K562 (cell line): ENCODE measurements at regions not wholly inside any gene's neighbourhood (a gene's known extent, or its start where the extent isn't known, plus 50 kb on each side); places are given as distances from the start of the nearest gene placed in this dataset.
A peak's percentile ranks its signal among the peaks of the same experiment; 100 is the strongest.
"Not testable (repeated sequence)": the region's sequence is repeated elsewhere in the genome, so short reads cannot be mapped to it uniquely, and the experiment has no call there.

ENCODE experiments used
- ATAC-seq: fragments of 200-7000 bp; cut with Tn5 transposase; 3 replicates; pipeline ENCODE4 v1.9.1; 2020; ENCODE audit warnings: moderate library complexity
- BruUV-seq: library from RNA; stranded (reverse); fragments of 400-500 nt; replicated peaks from 2 replicates; lab custom pipeline; 2021; lab: Mats Ljungman, UMichigan
- CTCF ChIA-PET: fragments of 300-600 bp; formaldehyde crosslinking; extraction: SDS; loops from one replicate; lab custom pipeline; 2021; ENCODE audit warnings: low intra/inter-chr PET ratio; lab: Yijun Ruan, JAX
- POLR2A ChIA-PET: fragments of 300-600, 350-650 bp; sonication (Branson Sonifier 250); formaldehyde crosslinking; extraction: SDS; loops from one replicate; lab custom pipeline; 2021; ENCODE audit warnings: antibody characterized with exemption, inconsistent platforms; lab: Yijun Ruan, JAX
- DNase-seq, 4 experiments: peaks; one replicate each; pipeline versions ENCODE4 v3.0.0 to v3.0.0-alpha.2; 2011 to 2018; ENCODE audit warnings: low spot score in 3 of 4, mixed read lengths in 3 of 4; ENCODE audit errors: extremely low read depth in 1 of 4
- FAIRE-seq: peaks from 2 replicates; lab custom pipeline; 2011; peaks lifted over from hg19 to GRCh38; lab: Jason Lieb, UNC
- H2AFZ ChIP-seq: 2 replicates; pipeline ENCODE4 v1.6.0; 2011; ENCODE audit warnings: low read depth, low read length, control low read depth, inconsistent platforms
- H3K27ac ChIP-seq: fragments of 200-600 bp; 3 replicates; pipeline ENCODE4 v1.8.0; 2011; ENCODE audit warnings: low read depth, mild to moderate bottlenecking, control low read depth, inconsistent platforms, low read length, moderate library complexity, mixed read lengths; ENCODE audit errors: extremely low read depth
- H3K27me3 ChIP-seq, 2 experiments: fragments of 300-600 bp in 1 of 2; 2 replicates in 1 of 2; 3 replicates in 1 of 2; pipeline versions ENCODE4 v1.6.0 to v1.8.0; 2011; ENCODE audit warnings: inconsistent platforms in 2 of 2, low read length in 2 of 2, mild to moderate bottlenecking in 1 of 2, mixed read lengths in 1 of 2, moderate library complexity in 1 of 2; ENCODE audit not compliant: control insufficient read depth in 2 of 2, insufficient read depth in 2 of 2
- H3K36me3 ChIP-seq: fragments of 300-600 bp; 3 replicates; pipeline ENCODE4 v1.8.0; 2011; ENCODE audit warnings: mild to moderate bottlenecking, low read length, inconsistent platforms; ENCODE audit not compliant: control insufficient read depth, insufficient read depth
- H3K4me1 ChIP-seq, 2 experiments: fragments of 200-600 bp in 1 of 2; replicated peaks in 1 of 2; 2 replicates in 1 of 2; 3 replicates in 1 of 2; pipeline versions ENCODE4 v1.5.1 to v1.8.0; 2011; ENCODE audit warnings: inconsistent platforms in 2 of 2, low read length in 2 of 2, mild to moderate bottlenecking in 1 of 2, mixed read lengths in 1 of 2, moderate library complexity in 1 of 2; ENCODE audit not compliant: control insufficient read depth in 2 of 2, insufficient read depth in 2 of 2
- H3K4me2 ChIP-seq: 2 replicates; pipeline ENCODE4 v1.6.1; 2011; ENCODE audit warnings: low read length, control low read depth, inconsistent platforms, mixed read lengths; ENCODE audit not compliant: insufficient read depth
- H3K4me3 ChIP-seq: fragments of 200-600 bp; sonication (generic), shearing (Covaris generic); 2 replicates; pipeline ENCODE4 v1.5.1; 2016; ENCODE audit warnings: control low read depth, inconsistent platforms
- H3K79me2 ChIP-seq: fragments of 200-600 bp; 3 replicates; pipeline ENCODE4 v1.8.0; 2011; ENCODE audit warnings: low read length, inconsistent platforms; ENCODE audit not compliant: control insufficient read depth, insufficient read depth
- H3K9ac ChIP-seq, 2 experiments: 2 replicates each; pipeline versions ENCODE4 v1.6.0 to v1.6.1; 2011; ENCODE audit warnings: low read depth in 2 of 2, low read length in 2 of 2, control low read depth in 1 of 2, inconsistent platforms in 1 of 2, mild to moderate bottlenecking in 1 of 2, mixed read lengths in 1 of 2; ENCODE audit not compliant: insufficient read depth in 1 of 2
- H3K9me1 ChIP-seq: one replicate; pipeline ENCODE4 v1.6.0; 2011; ENCODE audit warnings: inconsistent platforms, mild to moderate bottlenecking, low read length, moderate library complexity; ENCODE audit not compliant: control insufficient read depth, insufficient read depth
- H3K9me3 ChIP-seq: replicated peaks from 2 replicates; pipeline ENCODE4 v1.5.1; 2011; ENCODE audit warnings: low read depth, low read length, inconsistent platforms; ENCODE audit not compliant: control insufficient read depth, insufficient read depth
- H4K20me1 ChIP-seq: replicated peaks from 2 replicates; pipeline ENCODE4 v1.6.1; 2011; ENCODE audit warnings: low read length, inconsistent platforms, mixed read lengths; ENCODE audit not compliant: control insufficient read depth, insufficient read depth
- BRF1 ChIP-seq: IDR thresholded peaks from 3 replicates; pipeline ENCODE4 v1.6.1; 2011; ENCODE audit warnings: borderline replicate concordance, mild to moderate bottlenecking; ENCODE audit not compliant: insufficient read length; ENCODE audit errors: extremely low read depth
- CBX2 ChIP-seq: fragments of 200-600 bp; sonication (generic); IDR thresholded peaks from one replicate; pipeline ENCODE4 v1.6.1; 2012; ENCODE audit warnings: mild to moderate bottlenecking, low read length, inconsistent platforms; ENCODE audit not compliant: insufficient read depth, poor library complexity, severe bottlenecking
- EHMT2 ChIP-seq: fragments of 450-650 bp; IDR thresholded peaks from 2 replicates; pipeline ENCODE4 v1.6.1; 2018; ENCODE audit warnings: antibody characterized with exemption
- FOXP4 ChIP-seq: sonication (generic); formaldehyde crosslinking; IDR thresholded peaks from 2 replicates; pipeline ENCODE4 v1.8.0; 2022; ENCODE audit warnings: mild to moderate bottlenecking, missing genetic modification reagents, borderline replicate concordance
- NRF1 ChIP-seq, 2 experiments: fragments of 450-650 bp; IDR thresholded peaks in 1 of 2; conservative IDR thresholded peaks in 1 of 2; 2 replicates each; pipeline ENCODE4 v1.6.1; 2014; ENCODE audit warnings: mild to moderate bottlenecking in 2 of 2
- RBM39 ChIP-seq: fragments of 200-400 bp; formaldehyde crosslinking; optimal IDR thresholded peaks from 2 replicates; pipeline ENCODE3; 2018; ENCODE audit warnings: low read depth, low read length
- TAL1 ChIP-seq: fragments of 450-650 bp; IDR thresholded peaks from 2 replicates; pipeline ENCODE4 v1.6.1; 2016; ENCODE audit warnings: mild to moderate bottlenecking
- WGBS: fragments of 100-300 bp; shearing (Covaris generic); methylation state at CpG from one replicate; pipeline ENCODE4 v1.1.6; 2016; ENCODE audit warnings: low coverage, mixed read lengths; ENCODE audit not compliant: insufficient coverage; ENCODE audit errors: missing lambda C conversion rate; 5-methylcytosine and 5-hydroxymethylcytosine counted together
- in situ Hi-C: fragments of 300-500 bp; cut with MboI; formaldehyde crosslinking; loops from 4 replicates; pipeline ENCODE4 v1.15.0; 2018; ENCODE audit warnings: inconsistent platforms, mixed read lengths
- intact Hi-C: fragments of 100-400 bp; cut with micrococcal nuclease; formaldehyde crosslinking; loops from 2 replicates; pipeline ENCODE4 v1.14.2; 2022

- TF ChIP-seq NRF1 (conservative IDR thresholded peaks at IDR 0.05 in 1 of 2, IDR thresholded peaks at IDR 0.05 in 1 of 2) = no peak
- no peak for TF ChIP-seq EHMT2
- no peak for TF ChIP-seq CBX2
- no peak for TF ChIP-seq FOXP4
- TF ChIP-seq TAL1 = peak; percentile 48; the same call in 1 of the 2 replicates
- TF ChIP-seq RBM39 = no peak
- no peak for TF ChIP-seq BRF1
These were observed 231.4 kb downstream of the CWH43 start (continued) for GRCh38 chr4:49217492-49217891.

GRCh38 chr4:49218094-49218493 lies 232.0 kb downstream of the CWH43 start:
- BruUV-seq, POLR2A ChIA-PET: not testable (repeated sequence)

GRCh38 chr4:49218931-49219330 lies 232.9 kb downstream of the CWH43 start:
- H3K9me1 ChIP-seq, H3K4me2 ChIP-seq, FAIRE-seq, intact Hi-C loops, H4K20me1 ChIP-seq, BruUV-seq, H2AFZ ChIP-seq, POLR2A ChIA-PET, H3K9me3 ChIP-seq, H3K27me3 ChIP-seq, H3K4me1 ChIP-seq, H3K9ac ChIP-seq, H3K27ac ChIP-seq, H3K79me2 ChIP-seq, CTCF ChIA-PET, ATAC-seq, in situ Hi-C loops, H3K36me3 ChIP-seq, H3K4me3 ChIP-seq: not testable (repeated sequence)
- DNase-seq = peak in 1 of 4 experiments; percentile 3

More at GRCh38 chr4:49218094-49218493, 232.0 kb downstream of the CWH43 start:
- in situ Hi-C loops, intact Hi-C loops, H3K4me2 ChIP-seq, H3K79me2 ChIP-seq, H3K27ac ChIP-seq, H3K9ac ChIP-seq, H4K20me1 ChIP-seq, H3K4me3 ChIP-seq, H2AFZ ChIP-seq, H3K36me3 ChIP-seq, ATAC-seq, FAIRE-seq, H3K9me1 ChIP-seq, CTCF ChIA-PET, H3K9me3 ChIP-seq, H3K27me3 ChIP-seq, H3K4me1 ChIP-seq, DNase-seq: not testable (repeated sequence)
- WGBS = 40% methylated on average over 3 of the region's 3 CpGs
